GM12873 (cell line): ENCODE measurements at regions not wholly inside any gene's neighbourhood (a gene's known extent, or its start where the extent isn't known, plus 50 kb on each side); places are given as distances from the start of the nearest gene placed in this dataset.

Experiments used
- CTCF ChIP-seq: IDR thresholded peaks from 2 replicates; pipeline ENCODE4 v1.5.1; 2012; ENCODE audit warnings: low read depth, mild to moderate bottlenecking, moderate library complexity, low read length, control low read depth; ENCODE audit not compliant: insufficient read depth; ENCODE audit errors: missing control alignments

- TF ChIP-seq CTCF = no peak
Observed at GRCh38 chr4:75370576-75370975, 143.6 kb downstream of the RCHY1 start.

- no peak for TF ChIP-seq CTCF
Observed at GRCh38 chr4:75345423-75345822, 168.8 kb downstream of the RCHY1 start.

GRCh38 chr4:75344915-75345314, 169.3 kb downstream of the RCHY1 start:
- TF ChIP-seq CTCF = no peak

GRCh38 chr4:75343333-75343732, 170.9 kb downstream of the RCHY1 start:
- TF ChIP-seq CTCF = no peak

- no peak for TF ChIP-seq CTCF
Observed at GRCh38 chr4:75340561-75340960, 173.6 kb downstream of the RCHY1 start.

GRCh38 chr4:75338352-75338880, 175.8 kb downstream of the RCHY1 start:
- TF ChIP-seq CTCF = no peak

- no peak for TF ChIP-seq CTCF
Observed at GRCh38 chr4:75327804-75328512, 186.2 kb downstream of the RCHY1 start.
